OCI-LY1 (cell line): ENCODE measurements at regions not wholly inside any gene's neighbourhood (a gene's known extent, or its start where the extent isn't known, plus 50 kb on each side); places are given as distances from the start of the nearest gene placed in this dataset.

ENCODE experiments used
- H2AFZ ChIP-seq: fragments of 200-600 bp; sonication (generic), shearing (Covaris generic); 2 replicates; pipeline ENCODE4 v1.6.0; 2014; ENCODE audit warnings: antibody characterized with exemption, mild to moderate bottlenecking, low read length
- H3F3A ChIP-seq: fragments of 200-600 bp; sonication (generic), shearing (Covaris generic); 2 replicates; pipeline ENCODE4 v1.6.0; 2014; ENCODE audit warnings: mild to moderate bottlenecking, antibody characterized with exemption, low read length, moderate library complexity; ENCODE audit not compliant: insufficient read depth
- H3K27ac ChIP-seq: fragments of 200-600 bp; sonication (generic); 2 replicates; pipeline ENCODE4 v1.5.1; 2014; ENCODE audit warnings: low read length, mixed run types, mild to moderate bottlenecking, low read depth; ENCODE audit not compliant: poor library complexity, severe bottlenecking
- H3K27me3 ChIP-seq: fragments of 200-600 bp; sonication (generic); 2 replicates; pipeline ENCODE4 v1.6.0; 2014; ENCODE audit warnings: antibody characterized with exemption, mild to moderate bottlenecking, low read length, moderate library complexity; ENCODE audit not compliant: insufficient read depth
- H3K36me3 ChIP-seq: fragments of 200-600 bp; sonication (generic); 2 replicates; pipeline ENCODE4 v1.6.1; 2014; ENCODE audit warnings: mild to moderate bottlenecking, antibody characterized with exemption, low read length, moderate library complexity, mixed read lengths; ENCODE audit not compliant: insufficient read depth
- H3K4me1 ChIP-seq: fragments of 200-600 bp; sonication (generic); 2 replicates; pipeline ENCODE4 v1.5.1; 2014; ENCODE audit warnings: mild to moderate bottlenecking, low read length, moderate library complexity; ENCODE audit not compliant: insufficient read depth, severe bottlenecking
- H3K4me2 ChIP-seq: fragments of 200-600 bp; sonication (generic), shearing (Covaris generic); 2 replicates; pipeline ENCODE4 v1.6.1; 2014; ENCODE audit warnings: low read length
- H3K4me3 ChIP-seq: fragments of 200-600 bp; sonication (generic); 2 replicates; pipeline ENCODE4 v1.5.1; 2014; ENCODE audit warnings: low read length, low read depth, mild to moderate bottlenecking, mixed read lengths; ENCODE audit not compliant: poor library complexity, severe bottlenecking
- H3K79me2 ChIP-seq: fragments of 200-600 bp; shearing (Covaris generic); 2 replicates; pipeline ENCODE4 v1.6.1; 2016; ENCODE audit warnings: mixed run types, low read length, mixed read lengths; ENCODE audit not compliant: insufficient read depth
- H3K9ac ChIP-seq: fragments of 200-600 bp; sonication (generic), shearing (Covaris generic); 2 replicates; pipeline ENCODE4 v1.6.1; 2014; ENCODE audit warnings: mild to moderate bottlenecking, low read length, mixed read lengths
- H3K9me2 ChIP-seq: fragments of 200-600 bp; sonication (generic), shearing (Covaris generic); 2 replicates; pipeline ENCODE4 v1.6.1; 2014; ENCODE audit warnings: low read depth, mild to moderate bottlenecking, low read length, mixed read lengths
- H3K9me3 ChIP-seq: fragments of 200-600 bp; shearing (Covaris generic); 2 replicates; pipeline ENCODE4 v1.6.1; 2014; ENCODE audit warnings: low read length, mixed read lengths
- H4K20me1 ChIP-seq: fragments of 200-600 bp; sonication (generic), shearing (Covaris generic); 2 replicates; pipeline ENCODE4 v1.6.0; 2016; ENCODE audit warnings: mild to moderate bottlenecking, low read length; ENCODE audit not compliant: insufficient read depth
- CTCF ChIP-seq: fragments of 200-600 bp; sonication (generic), shearing (Covaris generic); IDR thresholded peaks from 2 replicates; pipeline ENCODE4 v1.5.1; 2017; ENCODE audit warnings: mild to moderate bottlenecking, antibody characterized with exemption, low read length, moderate library complexity, mixed read lengths
- EZH2 ChIP-seq: fragments of 200-600 bp; sonication (generic), shearing (Covaris generic); IDR thresholded peaks from 2 replicates; pipeline ENCODE4 v1.8.0; 2017; ENCODE audit warnings: borderline replicate concordance, mixed run types, mild to moderate bottlenecking, antibody characterized with exemption, low read length, moderate library complexity, mixed read lengths

- no peaks in the 10 kb centered on the region for H3K27me3 ChIP-seq
- no peak overlapping the region for H3K4me2 ChIP-seq
- TF ChIP-seq CTCF = no peak
- no peak for TF ChIP-seq EZH2
- no peaks in the 10 kb centered on the region for H3K79me2 ChIP-seq
- no peak overlapping the region for H3K9ac ChIP-seq
- no peaks in the 10 kb centered on the region for H3K4me1 ChIP-seq
- H3K9me3 ChIP-seq = no peaks in the 10 kb centered on the region
- no peak overlapping the region for H3K27ac ChIP-seq
- H3F3A ChIP-seq = no peaks in the 10 kb centered on the region
- no peak overlapping the region for H3K4me3 ChIP-seq
- H2AFZ ChIP-seq = no peak overlapping the region
- no peaks in the 10 kb centered on the region for H4K20me1 ChIP-seq
- H3K9me2 ChIP-seq = no peaks in the 10 kb centered on the region
- no peaks in the 10 kb centered on the region for H3K36me3 ChIP-seq
These were observed 503.7 kb downstream of the ADCYAP1 start for GRCh38 chr18:1408376-1408775.

- no peak overlapping the region for H3K27ac ChIP-seq
- no peaks in the 10 kb centered on the region for H3K79me2 ChIP-seq
- H3K27me3 ChIP-seq = no peaks in the 10 kb centered on the region
- H3K4me3 ChIP-seq = no peak overlapping the region
- no peak overlapping the region for H3K9ac ChIP-seq
- H3F3A ChIP-seq = no peaks in the 10 kb centered on the region
- H2AFZ ChIP-seq = no peak overlapping the region
- H3K4me2 ChIP-seq = no peak overlapping the region
- H3K9me2 ChIP-seq = no peaks in the 10 kb centered on the region
- H3K9me3 ChIP-seq = no peaks in the 10 kb centered on the region
- no peaks in the 10 kb centered on the region for H3K36me3 ChIP-seq
- TF ChIP-seq EZH2 = no peak
- no peak for TF ChIP-seq CTCF
- H3K4me1 ChIP-seq = no peaks in the 10 kb centered on the region
- H4K20me1 ChIP-seq = no peaks in the 10 kb centered on the region
These were observed 508.1 kb downstream of the ADCYAP1 start for GRCh38 chr18:1412655-1413322.

- no peaks in the 10 kb centered on the region for H3K4me1 ChIP-seq
These were observed 508.6 kb downstream of the ADCYAP1 start for GRCh38 chr18:1413323-1413675.

More at GRCh38 chr18:1413323-1413675, 508.6 kb downstream of the ADCYAP1 start:
- H4K20me1 ChIP-seq = no peaks in the 10 kb centered on the region
- H3K9me3 ChIP-seq = no peaks in the 10 kb centered on the region
- H3K36me3 ChIP-seq = no peaks in the 10 kb centered on the region
- H3K9ac ChIP-seq = no peak overlapping the region
- no peaks in the 10 kb centered on the region for H3F3A ChIP-seq
- no peak overlapping the region for H3K4me2 ChIP-seq
- no peak for TF ChIP-seq EZH2
- no peak for TF ChIP-seq CTCF
- no peaks in the 10 kb centered on the region for H3K27me3 ChIP-seq
- no peaks in the 10 kb centered on the region for H3K79me2 ChIP-seq
- H2AFZ ChIP-seq = no peak overlapping the region
- H3K27ac ChIP-seq = no peak overlapping the region
- no peak overlapping the region for H3K4me3 ChIP-seq
- no peaks in the 10 kb centered on the region for H3K9me2 ChIP-seq
